Adrenal gland (tissue), 5 donors: ENCODE measurements at regions not wholly inside any gene's neighbourhood (a gene's known extent, or its start where the extent isn't known, plus 50 kb on each side); places are given as distances from the start of the nearest gene placed in this dataset.

ENCODE experiments used
- CTCF ChIP-seq, 6 experiments: fragments of 450-650 bp in 4 of 6; fragments of 200-600 bp in 2 of 6; sonication (generic) in 1 of 6; IDR thresholded peaks; 1 replicate in 5 of 6; 2 replicates in 1 of 6; pipeline versions ENCODE4 v1.5.1 to v1.8.0; 2016 to 2021; ENCODE audit warnings: antibody characterized with exemption in 6 of 6, mild to moderate bottlenecking in 2 of 6, moderate library complexity in 1 of 6
- POLR2A ChIP-seq, 2 donors: fragments of 450-650 bp; IDR thresholded peaks; one replicate each; pipeline ENCODE4 v1.6.1; 2017; ENCODE audit warnings: antibody characterized with exemption in 2 of 2, mild to moderate bottlenecking in 2 of 2, moderate library complexity in 1 of 2
- donor health status: DM: no; HTN: no; CAD: no.

DNA sequence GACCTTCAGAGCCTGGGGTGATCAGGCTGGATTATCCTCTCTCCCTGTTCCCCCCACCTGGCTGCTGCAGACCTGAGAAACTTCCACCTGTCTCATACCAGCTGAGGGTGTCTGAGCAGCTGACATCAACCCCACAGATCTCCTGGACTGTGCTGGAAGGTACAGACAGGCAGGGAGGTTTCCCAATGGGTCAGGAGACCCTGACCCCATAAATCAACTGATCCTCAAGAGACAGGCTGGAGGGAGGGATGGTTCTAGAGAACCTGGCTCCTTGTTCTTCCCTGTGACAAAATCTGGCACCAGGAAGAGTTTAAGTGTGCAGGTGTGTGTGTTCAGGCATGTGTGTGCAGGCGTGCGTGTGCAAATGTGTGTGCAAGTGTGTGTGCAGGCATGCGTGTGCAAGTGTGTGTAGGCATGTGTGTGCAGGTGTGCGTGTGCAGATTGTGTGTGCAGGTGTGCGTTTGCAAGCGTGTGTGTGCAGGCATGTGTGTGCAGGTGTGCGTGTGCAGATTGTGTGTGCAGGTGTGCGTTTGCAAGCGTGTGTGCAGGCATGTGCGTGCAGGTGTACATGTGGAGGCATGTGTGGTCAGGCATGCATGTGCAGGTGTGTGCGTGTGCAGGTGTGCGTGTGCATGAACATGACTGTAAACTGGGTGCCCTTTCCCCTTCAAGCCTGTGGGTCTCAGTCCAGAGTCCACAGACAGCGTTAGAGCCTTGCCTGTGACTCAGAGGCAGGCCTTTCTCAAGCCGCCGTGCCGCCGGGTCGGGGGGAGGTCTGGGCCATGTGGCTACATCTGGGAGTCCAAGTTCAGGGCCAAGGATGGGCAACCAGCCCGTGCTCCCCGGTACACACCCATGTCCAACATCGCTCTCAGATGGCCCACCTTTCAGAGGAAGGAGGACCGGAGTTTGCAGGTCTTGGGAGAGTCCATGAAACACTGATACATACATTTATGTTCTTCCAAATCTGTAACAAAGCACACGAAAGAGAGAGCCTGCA, 50.1 kb upstream of the ELN start:
- TF ChIP-seq CTCF (IDR thresholded peaks at IDR 0.05) (no peak), POLR2A (IDR thresholded peaks at IDR 0.05) (no peak)
